B cell (primary cell): ENCODE measurements at regions not wholly inside any gene's neighbourhood (a gene's known extent, or its start where the extent isn't known, plus 50 kb on each side); places are given as distances from the start of the nearest gene placed in this dataset.

Experiments used
- ATAC-seq: fragments of 200-7000 bp; cut with Tn5 transposase; one replicate; pipeline ENCODE4 v1.10.0; 2021; ENCODE audit warnings: low read depth, mild to moderate bottlenecking, moderate number of reproducible peaks, moderate library complexity
- CTCF ChIA-PET: fragments of 350-600 bp; sonication (Branson Sonifier 250); formaldehyde crosslinking; loops from one replicate; lab custom pipeline; 2021; ENCODE audit warnings: antibody characterized with exemption, inconsistent platforms; lab: Charles Lee
- POLR2A ChIA-PET: fragments of 350-600 bp; sonication (Branson Sonifier 250); formaldehyde crosslinking; loops from one replicate; lab custom pipeline; 2021; ENCODE audit warnings: antibody characterized with exemption; lab: Charles Lee
- DNase-seq: peaks from one replicate; pipeline ENCODE4 v3.0.0; 2013
- H2AFZ ChIP-seq: 2 replicates; pipeline ENCODE4 v1.6.1; 2012; ENCODE audit warnings: mild to moderate bottlenecking, low read depth, low read length; ENCODE audit not compliant: insufficient read depth, poor library complexity, severe bottlenecking
- H3K27ac ChIP-seq, 2 donors: 1 replicate in 1 of 2; 2 replicates in 1 of 2; pipeline ENCODE4 v1.5.1; 2012 to 2013; ENCODE audit warnings: low read length in 2 of 2, mild to moderate bottlenecking in 2 of 2, moderate library complexity in 1 of 2
- H3K27me3 ChIP-seq, 4 experiments: fragments of 200-600 bp in 1 of 4; sonication (generic) in 1 of 4; replicated peaks in 1 of 4; 1 replicate in 2 of 4; 2 replicates in 2 of 4; pipeline versions ENCODE4 v1.6.1 to v1.7.0; 2013 to 2016; ENCODE audit warnings: low read length in 3 of 4, mild to moderate bottlenecking in 2 of 4, mixed read lengths in 1 of 4, moderate library complexity in 1 of 4; ENCODE audit not compliant: insufficient read depth in 4 of 4, control insufficient read depth in 3 of 4; ENCODE audit errors: control extremely low read depth in 1 of 4
- H3K36me3 ChIP-seq, 2 experiments: replicated peaks in 1 of 2; 1 replicate in 1 of 2; 2 replicates in 1 of 2; pipeline versions ENCODE4 v1.6.1 to v1.7.1; 2013; ENCODE audit warnings: low read length in 1 of 2; ENCODE audit not compliant: insufficient read depth in 2 of 2, control insufficient read depth in 1 of 2; ENCODE audit errors: control extremely low read depth in 1 of 2, extremely low read depth in 1 of 2
- H3K4me1 ChIP-seq, 2 donors: fragments of 200-600 bp in 1 of 2; sonication (generic) in 1 of 2; 1 replicate in 1 of 2; 2 replicates in 1 of 2; pipeline versions ENCODE4 v1.5.1 to v1.6.1; 2013 to 2017; ENCODE audit warnings: low read length in 2 of 2; ENCODE audit not compliant: control insufficient read depth in 2 of 2, insufficient read depth in 2 of 2
- H3K4me2 ChIP-seq: replicated peaks from 2 replicates; pipeline ENCODE3; 2012; ENCODE audit warnings: mild to moderate bottlenecking, low read depth, low read length; ENCODE audit not compliant: poor library complexity, severe bottlenecking
- H3K4me3 ChIP-seq, 5 experiments: fragments of 200-600 bp in 1 of 5; sonication (generic) in 1 of 5; 1 replicate in 3 of 5; 2 replicates in 2 of 5; pipeline versions ENCODE4 v1.5.1 to v1.7.0; 2011 to 2016; ENCODE audit warnings: low read length in 4 of 5, mild to moderate bottlenecking in 4 of 5, low read depth in 2 of 5, control low read depth in 1 of 5, moderate library complexity in 1 of 5; ENCODE audit not compliant: insufficient read depth in 1 of 5; ENCODE audit errors: control extremely low read depth in 1 of 5, extremely low read depth in 1 of 5
- H3K79me2 ChIP-seq: fragments of 200-600 bp; sonication (generic); one replicate; pipeline ENCODE4 v1.6.0; 2016; ENCODE audit warnings: low read length; ENCODE audit not compliant: control insufficient read depth, insufficient read depth
- H3K9ac ChIP-seq: fragments of 200-600 bp; sonication (generic); 2 replicates; pipeline ENCODE4 v1.6.1; 2017; ENCODE audit warnings: mild to moderate bottlenecking, low read length, moderate library complexity
- H3K9me3 ChIP-seq, 3 donors: one replicate each; pipeline versions ENCODE4 v1.6.1 to v1.7.1; 2013; ENCODE audit warnings: low read length in 2 of 3; ENCODE audit not compliant: control insufficient read depth in 2 of 3, insufficient read depth in 1 of 3; ENCODE audit errors: control extremely low read depth in 1 of 3
- H4K20me1 ChIP-seq: 2 replicates; pipeline ENCODE4 v1.6.0; 2012; ENCODE audit warnings: mild to moderate bottlenecking, low read length; ENCODE audit not compliant: insufficient read depth, control insufficient read depth, poor library complexity, severe bottlenecking
- H3K27ac Mint-ChIP-seq: one replicate; pipeline ENCODE4 v1.8.0; 2021; ENCODE audit warnings: mixed read lengths
- H3K27me3 Mint-ChIP-seq: one replicate; pipeline ENCODE4 v1.8.0; 2021; ENCODE audit warnings: mixed read lengths
- H3K4me1 Mint-ChIP-seq: one replicate; pipeline ENCODE4 v1.8.0; 2021; ENCODE audit warnings: mixed read lengths
- H3K4me3 Mint-ChIP-seq: one replicate; pipeline ENCODE4 v1.8.0; 2021; ENCODE audit warnings: mixed read lengths
- H3K9me3 Mint-ChIP-seq: one replicate; pipeline ENCODE4 v1.8.0; 2022; ENCODE audit warnings: mixed read lengths; ENCODE audit not compliant: insufficient read depth
- CTCF ChIP-seq: fragments of 200-600 bp; IDR thresholded peaks from one replicate; pipeline ENCODE4 v1.8.0; 2022; ENCODE audit warnings: antibody characterized with exemption, mild to moderate bottlenecking
- EZH2 ChIP-seq: IDR thresholded peaks from 2 replicates; pipeline ENCODE4 v1.6.1; 2012; ENCODE audit warnings: borderline replicate concordance, low read depth, mild to moderate bottlenecking, moderate library complexity, low read length; ENCODE audit not compliant: insufficient read depth, poor library complexity, severe bottlenecking
- WGBS: methylation state at CpG from one replicate; pipeline ENCODE4 v1.1.5; 2013; ENCODE audit warnings: missing lambda C conversion rate; ENCODE audit not compliant: insufficient coverage; 5-methylcytosine and 5-hydroxymethylcytosine counted together
- intact Hi-C: fragments of 100-400 bp; cut with micrococcal nuclease; formaldehyde crosslinking; loops from one replicate; pipeline ENCODE4 v1.10.0; 2022

DNA sequence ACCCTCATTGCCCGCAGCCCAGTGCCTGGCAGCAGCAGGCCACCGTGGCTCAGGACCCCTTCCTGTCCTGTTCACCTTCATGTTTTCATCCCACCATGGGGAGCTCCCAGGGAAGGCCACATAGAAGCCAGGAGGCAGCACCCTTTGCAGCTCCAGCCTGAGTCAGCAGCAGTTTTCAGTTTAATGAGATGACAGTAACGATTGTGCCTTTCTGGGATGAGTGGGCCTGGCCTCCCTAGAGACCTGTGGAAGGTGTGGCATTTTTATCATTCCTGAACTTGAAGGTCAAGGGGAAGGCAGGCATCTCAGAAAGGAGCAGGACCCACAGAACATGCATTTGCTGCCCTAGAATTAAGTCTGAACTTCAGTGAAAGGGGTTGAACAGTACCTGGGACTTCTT lies 532.8 kb downstream of the FUT8 start:
- no peak overlapping the region for H3K4me3 Mint-ChIP-seq
- H3K9me3 Mint-ChIP-seq, result no peaks in the 10 kb centered on the region
- POLR2A ChIA-PET, result no interaction called here
- Histone ChIP-seq H3K27ac (no peak overlapping the region), H3K4me1 (no peaks in the 10 kb centered on the region), H3K36me3 (no peaks in the 10 kb centered on the region), H3K9ac (no peak overlapping the region), H4K20me1 (no peaks in the 10 kb centered on the region), H2AFZ (no peak overlapping the region), H3K4me3 (no peak overlapping the region), H3K9me3 (no peaks in the 10 kb centered on the region), H3K27me3 (peaks cover 0 to 13% (median 2%) of the 10 kb centered on the region in 4 experiments), H3K79me2 (no peaks in the 10 kb centered on the region), H3K4me2 (no peak overlapping the region)
- intact Hi-C loops, result no loop called here
- 82% methylated on average over 3 of the region's 3 CpGs for WGBS
- DNase-seq (no peak), ATAC-seq (no peak)
- TF ChIP-seq EZH2, result no peak
- H3K27ac Mint-ChIP-seq, result no peak overlapping the region
- peaks cover 63% of the 10 kb centered on the region for H3K27me3 Mint-ChIP-seq
- CTCF ChIA-PET, result no interaction called here
- no peaks in the 10 kb centered on the region for H3K4me1 Mint-ChIP-seq

GRCh38 chr14:65946494-65946893 lies 534.0 kb downstream of the FUT8 start:
- Histone ChIP-seq H3K79me2 (no peaks in the 10 kb centered on the region), H4K20me1 (no peaks in the 10 kb centered on the region), H3K4me1 (no peaks in the 10 kb centered on the region), H3K36me3 (no peaks in the 10 kb centered on the region), H3K4me3 (no peak overlapping the region), H3K9me3 (no peaks in the 10 kb centered on the region), H3K27me3 (peaks cover 0 to 12% (median 2%) of the 10 kb centered on the region in 4 experiments), H3K27ac (no peak overlapping the region), H2AFZ (no peak overlapping the region), H3K9ac (no peak overlapping the region), H3K4me2 (no peak overlapping the region)
- ATAC-seq (no peak), DNase-seq (no peak)
- ChIA-PET POLR2A (no interaction called here), CTCF (no interaction called here)
- no peak overlapping the region for H3K4me3 Mint-ChIP-seq
- TF ChIP-seq EZH2 (no peak), CTCF (no peak)
- H3K9me3 Mint-ChIP-seq, result no peaks in the 10 kb centered on the region
- WGBS, result 79% methylated on average over 3 of the region's 4 CpGs
- peaks cover 59% of the 10 kb centered on the region for H3K27me3 Mint-ChIP-seq
- H3K4me1 Mint-ChIP-seq, result no peaks in the 10 kb centered on the region
- H3K27ac Mint-ChIP-seq, result no peak overlapping the region
- intact Hi-C loops, result no loop called here
